HL-60/S4 (cell line): ENCODE measurements at regions not wholly inside any gene's neighbourhood (a gene's known extent, or its start where the extent isn't known, plus 50 kb on each side); places are given as distances from the start of the nearest gene placed in this dataset.
"Not testable (repeated sequence)": the region's sequence is repeated elsewhere in the genome, so short reads cannot be mapped to it uniquely, and the experiment has no call there.

Experiments
- in situ Hi-C: fragments of 300-500 bp; cut with MboI; formaldehyde crosslinking; loops from 2 replicates; pipeline ENCODE4 v1.14.3; 2022; ENCODE audit warnings: low sequenced_read_pairs

DNA sequence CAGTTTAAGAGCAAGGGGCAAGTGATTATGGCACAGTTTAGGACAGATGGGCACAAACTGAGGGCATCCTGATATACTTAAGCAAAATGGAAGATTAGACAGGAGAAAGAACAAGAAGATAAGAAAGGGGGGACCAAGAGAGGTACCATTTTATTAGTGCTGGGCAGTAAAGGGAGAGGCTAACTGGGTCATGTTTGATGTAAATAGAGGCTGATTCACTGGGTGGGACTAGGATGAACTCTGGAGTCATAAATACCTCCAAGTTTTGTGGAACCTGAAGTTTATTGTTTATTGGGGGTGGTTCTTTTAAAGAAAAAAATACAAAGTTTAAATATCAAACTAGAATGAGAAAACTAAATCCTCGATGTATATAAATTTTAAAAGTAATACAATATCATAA lies 1067.2 kb upstream of the GYPC start:
- in situ Hi-C loops = no loop called here

GRCh38 chr2:125591954-125592353 lies 1064.0 kb upstream of the GYPC start:
- in situ Hi-C loops = no loop called here

- in situ Hi-C loops = no loop called here
Measured at GRCh38 chr2:125593036-125593435, 1062.9 kb upstream of the GYPC start.

DNA sequence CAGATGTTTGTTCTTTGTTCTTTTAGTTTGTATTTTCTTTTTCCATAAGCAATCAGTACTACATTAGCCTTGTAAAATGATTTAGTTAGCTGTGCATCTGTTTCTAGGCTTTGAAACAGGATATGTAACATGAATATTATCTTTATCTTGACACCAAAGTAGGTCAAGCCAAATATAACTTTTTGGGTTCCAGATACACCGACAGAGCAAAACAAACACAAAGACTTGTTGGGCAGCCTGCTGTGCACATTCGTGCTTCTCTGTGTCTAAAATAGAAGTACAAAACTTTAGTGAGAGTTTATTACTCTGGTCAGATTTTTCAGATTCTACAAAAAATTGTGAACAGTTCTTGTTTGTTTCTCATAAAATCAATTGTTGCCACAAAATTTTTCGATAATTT lies 1059.3 kb upstream of the GYPC start:
- in situ Hi-C loops = no loop called here

DNA sequence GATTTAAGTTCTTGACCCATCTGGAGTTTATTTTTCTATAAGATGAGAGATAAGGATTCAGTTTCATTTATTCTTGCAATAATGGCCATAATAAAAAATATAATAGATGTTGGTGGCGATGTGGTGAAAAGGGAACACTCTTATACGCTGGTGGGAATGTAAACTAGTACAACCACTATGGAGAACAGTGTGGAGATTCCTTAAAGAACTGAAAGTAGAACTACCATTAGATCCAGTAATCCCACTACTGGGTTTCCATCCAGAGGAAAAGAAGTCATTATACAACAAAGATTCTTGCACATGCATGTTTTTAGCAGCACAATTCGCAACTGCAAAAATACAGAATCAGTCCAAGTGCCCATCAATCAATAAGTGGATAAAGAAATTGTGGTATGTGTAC lies 1040.5 kb upstream of the GYPC start:
- in situ Hi-C loops = no loop called here

DNA sequence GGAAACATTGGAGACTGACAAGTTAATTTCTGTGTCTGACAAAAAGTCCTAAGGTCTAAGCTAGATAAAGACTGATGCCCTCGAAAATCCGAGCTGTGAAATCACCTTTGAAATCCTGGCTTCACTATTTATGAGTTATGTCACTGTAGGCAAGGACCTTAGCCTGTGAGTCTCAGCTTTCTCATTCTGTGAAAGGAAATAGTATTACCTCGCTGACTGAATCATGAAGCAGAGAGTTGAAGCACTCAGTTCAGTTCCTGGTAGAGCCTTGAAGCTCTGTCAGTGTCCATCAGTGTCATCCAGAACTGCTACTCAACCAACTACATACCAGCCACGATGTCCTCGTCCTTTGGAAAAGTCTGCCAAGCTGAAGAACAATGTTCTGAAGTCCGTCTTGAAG lies 1025.6 kb upstream of the GYPC start:
- in situ Hi-C loops = no loop called here

- in situ Hi-C loops = no loop called here
Measured at GRCh38 chr2:125634662-125635061, 1021.3 kb upstream of the GYPC start.

GRCh38 chr2:125638345-125638744 lies 1017.6 kb upstream of the GYPC start:
- in situ Hi-C loops = no loop called here

GRCh38 chr2:125642032-125642431 lies 1013.9 kb upstream of the GYPC start:
- in situ Hi-C loops = no loop called here

GRCh38 chr2:125643128-125643527 lies 1012.8 kb upstream of the GYPC start:
- in situ Hi-C loops = no loop called here

GRCh38 chr2:125643585-125643984 lies 1012.4 kb upstream of the GYPC start:
- in situ Hi-C loops = no loop called here

- in situ Hi-C loops = no loop called here
Measured at GRCh38 chr2:125644257-125644656, 1011.7 kb upstream of the GYPC start.

- in situ Hi-C loops = no loop called here
Measured at GRCh38 chr2:125652280-125652679, 1003.7 kb upstream of the GYPC start.

DNA sequence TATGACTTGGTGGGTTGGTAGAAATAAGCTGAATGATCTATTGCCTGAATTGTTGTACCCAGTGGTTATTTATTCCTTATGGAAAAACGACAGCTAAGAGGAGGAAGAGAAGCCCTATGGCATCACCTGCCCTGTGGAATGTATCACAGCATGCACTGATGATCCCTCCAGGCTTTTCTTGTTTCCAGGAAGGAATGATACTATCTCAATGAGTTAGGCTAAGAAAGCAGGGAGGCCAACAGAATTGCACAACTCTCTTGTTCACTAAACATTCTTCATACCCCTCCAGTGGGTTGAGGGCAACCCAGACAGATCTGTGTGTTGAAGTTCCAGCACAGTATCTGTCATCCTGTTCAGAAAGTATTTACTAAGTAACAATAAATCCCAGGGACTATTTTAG lies 1001.7 kb upstream of the GYPC start:
- in situ Hi-C loops = no loop called here

DNA sequence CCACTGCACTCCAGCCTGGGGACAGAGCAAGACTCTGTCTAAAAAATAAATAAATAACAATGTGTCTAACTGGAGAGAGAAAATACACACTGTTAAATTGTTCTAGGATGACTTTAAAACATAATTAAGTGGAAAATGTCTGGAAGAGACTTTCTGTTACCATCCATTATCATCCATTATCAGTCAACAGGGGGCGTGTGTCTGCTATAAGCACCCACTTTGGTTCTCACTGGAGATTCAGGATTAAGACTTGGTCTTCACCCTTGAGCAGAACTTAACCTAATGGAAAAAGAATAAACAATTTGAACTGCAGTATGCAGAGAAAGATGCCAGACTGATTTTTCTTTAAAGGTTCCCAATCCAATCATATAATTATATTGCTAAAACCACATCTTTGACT lies 999.8 kb upstream of the GYPC start:
- in situ Hi-C loops = no loop called here

GRCh38 chr2:125658583-125658982 lies 997.4 kb upstream of the GYPC start:
- in situ Hi-C loops = no loop called here

GRCh38 chr2:125660369-125660768 lies 995.6 kb upstream of the GYPC start:
- in situ Hi-C loops = not testable (repeated sequence)

DNA sequence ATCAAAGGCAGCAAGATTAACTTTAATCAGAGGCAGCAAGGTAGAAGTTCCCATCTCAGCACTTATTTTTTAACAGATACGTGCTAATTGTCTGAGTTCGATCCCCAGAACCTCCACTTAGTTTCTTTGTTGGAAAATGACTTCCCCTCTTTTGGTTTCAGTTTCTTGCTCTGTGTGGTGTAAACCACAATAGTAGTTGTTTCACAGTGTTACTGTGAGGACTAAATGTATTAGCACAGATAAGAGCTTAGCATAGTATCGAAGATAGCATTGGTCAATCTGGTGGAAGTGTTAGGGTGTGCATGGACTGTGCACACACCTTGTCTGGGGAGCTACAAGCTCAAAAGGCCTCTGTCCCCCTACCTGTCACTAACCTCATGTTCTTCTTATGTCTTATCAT lies 988.3 kb upstream of the GYPC start:
- in situ Hi-C loops = no loop called here

DNA sequence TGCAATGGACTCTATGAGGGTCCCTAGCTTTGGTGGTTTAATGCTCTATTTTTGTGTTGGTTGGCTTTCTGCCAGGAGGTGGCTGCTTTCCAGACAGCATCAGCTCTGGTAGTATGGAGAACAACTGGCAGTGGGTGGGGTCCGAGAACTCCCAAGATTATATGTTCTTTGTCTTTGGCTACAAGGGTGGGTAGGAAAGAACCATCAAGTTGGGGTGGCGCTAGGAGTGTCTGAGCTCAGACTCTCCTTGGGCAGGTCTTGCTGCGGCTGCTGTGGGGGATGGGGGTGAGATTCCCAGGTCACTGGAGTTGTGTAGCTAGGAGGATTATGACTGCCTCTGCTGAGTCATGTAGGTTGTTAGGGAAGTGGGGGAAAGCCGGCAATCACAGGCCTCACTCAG lies 976.1 kb upstream of the GYPC start:
- in situ Hi-C loops = no loop called here

DNA sequence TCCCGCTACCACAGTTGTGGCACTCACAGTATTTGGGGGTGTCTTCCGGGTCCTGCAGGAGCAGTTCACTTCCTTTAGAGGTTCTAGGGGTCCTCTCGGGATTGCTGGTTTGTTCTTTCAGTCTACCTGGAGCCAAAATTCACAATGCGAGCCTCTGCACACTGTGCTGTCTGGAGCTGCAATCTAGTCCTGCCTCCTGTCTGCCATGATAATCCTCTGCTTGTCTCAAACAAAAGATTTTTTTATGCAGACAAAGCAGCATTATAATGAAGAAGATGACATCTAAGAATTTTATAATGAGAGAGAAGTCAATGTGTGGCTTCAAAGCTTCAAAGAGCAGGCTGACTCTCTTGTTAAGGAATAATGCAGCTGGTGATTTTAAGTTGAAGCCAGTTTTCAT lies 975.1 kb upstream of the GYPC start:
- in situ Hi-C loops = no loop called here

DNA sequence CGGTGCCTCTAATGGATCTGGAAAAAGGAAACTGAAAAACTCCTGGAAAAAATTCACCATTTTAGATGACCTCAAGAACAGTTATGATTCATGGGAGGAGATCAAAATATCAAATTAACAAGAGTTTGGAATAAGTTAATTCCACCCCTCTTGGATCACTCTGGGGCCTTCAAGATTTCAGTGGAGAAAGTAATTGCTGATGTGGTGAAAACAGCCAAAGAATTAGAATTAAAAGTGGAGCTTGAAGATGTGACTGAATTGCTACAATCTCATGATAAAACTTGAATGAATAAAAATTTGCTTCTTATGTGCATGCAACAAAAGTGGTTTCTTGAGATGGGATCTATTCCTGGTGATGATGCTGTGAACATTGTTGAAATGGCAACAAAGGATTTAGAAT lies 974.4 kb upstream of the GYPC start:
- in situ Hi-C loops = no loop called here

DNA sequence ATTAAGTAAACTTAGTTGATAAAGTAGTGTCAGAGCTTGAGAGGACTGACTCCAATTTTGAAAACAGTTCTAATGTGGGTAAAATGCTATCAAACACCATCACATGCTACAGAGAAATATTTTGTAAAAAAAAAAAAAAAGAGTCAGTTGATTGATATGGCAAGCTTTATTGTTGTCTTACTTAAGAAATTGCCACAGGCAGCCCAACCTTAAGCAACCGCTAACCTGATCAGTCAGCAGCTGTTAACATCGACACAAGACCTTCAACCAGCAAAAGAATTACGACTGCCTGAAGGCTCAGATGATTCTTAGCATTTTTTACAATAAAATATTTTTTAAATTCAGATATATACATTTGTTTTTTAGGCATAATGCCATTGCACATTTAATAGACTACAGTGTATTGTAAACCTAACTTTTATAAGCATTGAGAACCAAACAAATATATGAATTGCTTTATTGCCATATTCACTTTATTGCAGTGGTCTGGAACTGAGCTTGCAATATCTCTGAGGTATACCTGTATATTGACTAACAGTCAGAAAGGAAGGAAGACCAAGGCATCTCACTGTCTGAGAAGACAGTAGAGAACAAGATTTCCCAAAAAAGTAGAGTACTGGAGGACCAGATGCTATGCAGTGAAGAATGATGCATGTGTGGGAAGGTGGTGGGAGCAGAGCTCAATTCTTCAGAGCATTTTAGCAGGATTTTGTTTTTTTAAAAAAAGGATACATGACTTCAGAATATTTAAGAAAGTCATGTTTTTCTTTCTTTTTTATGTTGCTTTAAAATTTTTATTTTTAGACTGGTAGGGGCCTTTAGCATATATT lies 973.8 kb upstream of the GYPC start:
- in situ Hi-C loops = no loop called here

DNA sequence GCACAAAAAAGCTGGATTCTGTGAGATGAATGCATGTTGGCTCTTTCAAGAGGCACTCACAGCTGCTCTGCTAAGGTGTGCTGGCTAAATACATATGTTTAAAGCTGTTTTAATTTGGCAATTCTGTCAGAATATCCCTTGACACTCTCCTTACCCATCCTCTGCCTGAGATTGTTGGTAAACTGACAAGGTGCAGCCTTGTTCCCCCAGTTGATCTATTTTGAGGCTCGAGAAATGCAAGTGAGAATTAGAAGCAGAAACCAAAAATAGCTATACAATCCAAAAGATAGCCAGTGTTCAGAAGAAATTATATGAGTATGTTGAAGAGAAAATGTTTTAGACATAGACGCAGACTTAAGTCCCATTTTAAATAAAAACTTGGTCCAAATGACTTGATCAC lies 971.7 kb upstream of the GYPC start:
- in situ Hi-C loops = no loop called here
